IPS-15b (cell line): ENCODE measurements at regions not wholly inside any gene's neighbourhood (a gene's known extent, or its start where the extent isn't known, plus 50 kb on each side); places are given as distances from the start of the nearest gene placed in this dataset.

Source experiments
- H3K27me3 ChIP-seq: one replicate; pipeline ENCODE4 v1.6.1; 2013; ENCODE audit warnings: low read length; ENCODE audit not compliant: control insufficient read depth, insufficient read depth
- H3K36me3 ChIP-seq: one replicate; pipeline ENCODE4 v1.6.1; 2013; ENCODE audit warnings: low read length; ENCODE audit not compliant: control insufficient read depth, insufficient read depth
- H3K4me1 ChIP-seq: one replicate; pipeline ENCODE4 v1.6.1; 2013; ENCODE audit warnings: mild to moderate bottlenecking, low read length; ENCODE audit not compliant: control insufficient read depth, insufficient read depth
- H3K4me3 ChIP-seq: one replicate; pipeline ENCODE4 v1.5.1; 2013; ENCODE audit warnings: low read depth, low read length
- H3K9ac ChIP-seq: one replicate; pipeline ENCODE4 v1.6.1; 2013; ENCODE audit warnings: low read depth, mild to moderate bottlenecking, low read length
- H3K9me3 ChIP-seq: one replicate; pipeline ENCODE4 v1.6.1; 2013; ENCODE audit warnings: mild to moderate bottlenecking, low read length; ENCODE audit not compliant: control insufficient read depth, insufficient read depth

GRCh38 chr11:70026726-70027125 lies 51.4 kb upstream of the ANO1 start:
- no peak overlapping the region for H3K9ac ChIP-seq
- H3K27me3 ChIP-seq, result no peaks in the 10 kb centered on the region
- H3K9me3 ChIP-seq, result no peaks in the 10 kb centered on the region
- H3K4me3 ChIP-seq, result no peak overlapping the region
- H3K36me3 ChIP-seq, result no peaks in the 10 kb centered on the region
- H3K4me1 ChIP-seq, result no peaks in the 10 kb centered on the region

GRCh38 chr11:70027451-70027850 lies 50.7 kb upstream of the ANO1 start:
- no peak overlapping the region for H3K4me3 ChIP-seq
- no peaks in the 10 kb centered on the region for H3K27me3 ChIP-seq
- H3K4me1 ChIP-seq, result no peaks in the 10 kb centered on the region
- no peaks in the 10 kb centered on the region for H3K36me3 ChIP-seq
- H3K9ac ChIP-seq, result no peak overlapping the region
- H3K9me3 ChIP-seq, result no peaks in the 10 kb centered on the region

- H3K27me3 ChIP-seq, result no peaks in the 10 kb centered on the region
- H3K9me3 ChIP-seq, result no peaks in the 10 kb centered on the region
- H3K4me1 ChIP-seq, result no peaks in the 10 kb centered on the region
- no peak overlapping the region for H3K4me3 ChIP-seq
- H3K9ac ChIP-seq, result no peak overlapping the region
- no peaks in the 10 kb centered on the region for H3K36me3 ChIP-seq
Observed at GRCh38 chr11:70028147-70028855, 49.8 kb upstream of the ANO1 start.
